Stimulated activated CD8-positive, alpha-beta memory T cell treated with anti-CD3 and anti-CD28 coated beads, Interleukin-7, amount 100 ng/mL, for 24 hours (primary cell): ENCODE measurements at regions not wholly inside any gene's neighbourhood (a gene's known extent, or its start where the extent isn't known, plus 50 kb on each side); places are given as distances from the start of the nearest gene placed in this dataset.

ENCODE experiments used
- DNase-seq: peaks from one replicate; pipeline ENCODE4 v3.0.0-alpha.2; 2020; ENCODE audit warnings: low read depth

- no peak for DNase-seq
Measured at GRCh38 chrX:65034292-65034667, 58.0 kb upstream of the ZC4H2 start.
